ENCODE measurements at regions not wholly inside any gene's neighbourhood (a gene's known extent, or its start where the extent isn't known, plus 50 kb on each side); places are given as distances from the start of the nearest gene placed in this dataset.
"Not testable (repeated sequence)": the region's sequence is repeated elsewhere in the genome, so short reads cannot be mapped to it uniquely, and the experiment has no call there.

DNA sequence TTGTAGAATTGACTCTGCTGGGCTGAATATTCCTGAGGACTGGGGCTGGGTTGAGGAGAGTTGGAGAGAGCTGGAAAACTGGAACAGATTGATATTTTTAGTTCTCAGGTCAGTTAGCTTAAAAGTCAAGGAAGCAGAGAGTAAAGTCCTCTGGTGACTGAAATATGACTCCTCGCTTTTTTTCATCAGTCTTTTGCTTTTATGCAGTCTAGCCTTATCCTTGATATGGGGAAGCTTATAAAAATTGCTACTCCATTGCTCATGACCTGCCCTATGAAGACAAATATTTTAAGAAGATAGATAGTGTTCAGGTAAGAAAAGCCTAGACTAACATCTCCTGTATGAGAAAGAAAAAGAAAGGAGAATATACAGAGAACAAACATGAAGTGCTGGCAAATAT is 152.7 kb downstream of the C4orf33 start:
- no peak overlapping the region for H3K27ac ChIP-seq
- TF ChIP-seq, protein P1, sequence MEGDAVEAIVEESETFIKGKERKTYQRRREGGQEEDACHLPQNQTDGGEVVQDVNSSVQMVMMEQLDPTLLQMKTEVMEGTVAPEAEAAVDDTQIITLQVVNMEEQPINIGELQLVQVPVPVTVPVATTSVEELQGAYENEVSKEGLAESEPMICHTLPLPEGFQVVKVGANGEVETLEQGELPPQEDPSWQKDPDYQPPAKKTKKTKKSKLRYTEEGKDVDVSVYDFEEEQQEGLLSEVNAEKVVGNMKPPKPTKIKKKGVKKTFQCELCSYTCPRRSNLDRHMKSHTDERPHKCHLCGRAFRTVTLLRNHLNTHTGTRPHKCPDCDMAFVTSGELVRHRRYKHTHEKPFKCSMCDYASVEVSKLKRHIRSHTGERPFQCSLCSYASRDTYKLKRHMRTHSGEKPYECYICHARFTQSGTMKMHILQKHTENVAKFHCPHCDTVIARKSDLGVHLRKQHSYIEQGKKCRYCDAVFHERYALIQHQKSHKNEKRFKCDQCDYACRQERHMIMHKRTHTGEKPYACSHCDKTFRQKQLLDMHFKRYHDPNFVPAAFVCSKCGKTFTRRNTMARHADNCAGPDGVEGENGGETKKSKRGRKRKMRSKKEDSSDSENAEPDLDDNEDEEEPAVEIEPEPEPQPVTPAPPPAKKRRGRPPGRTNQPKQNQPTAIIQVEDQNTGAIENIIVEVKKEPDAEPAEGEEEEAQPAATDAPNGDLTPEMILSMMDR (conservative IDR thresholded peaks at IDR 0.05) = no peak

DNA sequence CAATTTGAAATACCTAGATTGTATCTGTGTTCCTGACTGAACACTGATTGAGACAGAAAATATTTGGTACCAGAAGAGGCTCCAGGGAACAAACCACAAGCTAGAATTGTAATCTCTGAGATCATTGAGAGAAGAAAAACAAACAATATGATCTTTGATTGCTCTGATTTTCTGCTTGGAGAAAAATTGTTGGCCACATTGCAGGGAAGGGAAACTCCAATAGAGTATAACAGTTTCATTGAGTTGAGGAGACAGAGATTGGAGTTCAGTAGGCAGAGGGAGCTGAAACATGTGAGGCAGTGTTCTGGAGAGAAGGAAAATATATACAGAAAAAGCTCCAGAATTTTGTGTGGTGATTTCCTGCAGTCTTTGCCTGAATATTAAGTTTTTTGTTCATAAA is 158.2 kb downstream of the C4orf33 start:
- TF ChIP-seq, protein P1 (conservative IDR thresholded peaks at IDR 0.05) = no peak
- H3K27ac ChIP-seq = no peak overlapping the region

DNA sequence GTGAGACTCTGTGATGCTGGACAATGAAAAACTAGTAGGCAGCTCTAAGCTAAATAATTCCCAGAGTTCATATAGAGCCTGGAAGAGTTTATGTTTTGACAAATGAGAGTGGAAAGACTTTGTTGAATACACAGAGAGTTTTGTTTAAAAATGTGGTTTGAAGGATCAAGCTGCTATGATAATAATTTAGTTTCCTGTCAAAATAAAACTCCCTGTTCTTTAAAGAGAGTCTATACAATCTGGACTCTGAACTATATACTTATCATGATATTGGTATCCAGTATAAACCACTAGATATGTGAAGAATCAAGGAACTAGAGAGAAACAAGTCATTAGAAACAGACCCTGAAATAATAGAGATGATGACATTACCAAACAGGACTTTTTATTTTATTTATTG is 158.6 kb downstream of the C4orf33 start:
- TF ChIP-seq, protein P1 (conservative IDR thresholded peaks at IDR 0.05) = no peak
- no peak overlapping the region for H3K27ac ChIP-seq

DNA sequence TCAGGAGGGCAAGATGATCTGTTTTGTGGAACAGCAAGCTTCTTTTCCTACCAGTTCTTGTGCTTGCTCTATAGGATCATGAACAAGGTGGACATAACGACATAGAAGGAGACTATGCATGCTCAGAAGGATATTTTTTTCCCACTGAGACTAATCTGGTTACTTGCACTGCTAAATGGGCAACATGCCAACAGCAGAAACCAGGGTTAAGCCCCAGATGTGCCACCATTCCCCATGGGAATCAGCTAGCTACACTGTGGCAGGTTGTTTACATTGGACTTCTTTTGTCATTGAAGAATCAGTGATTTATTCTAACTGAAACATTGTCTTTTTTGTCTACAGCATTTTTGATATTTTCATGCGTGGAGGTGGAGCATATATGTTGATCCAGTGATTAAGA is 165.6 kb downstream of the C4orf33 start:
- H3K27ac ChIP-seq = no peak overlapping the region
- TF ChIP-seq, protein P1 (conservative IDR thresholded peaks at IDR 0.05) = no peak

DNA sequence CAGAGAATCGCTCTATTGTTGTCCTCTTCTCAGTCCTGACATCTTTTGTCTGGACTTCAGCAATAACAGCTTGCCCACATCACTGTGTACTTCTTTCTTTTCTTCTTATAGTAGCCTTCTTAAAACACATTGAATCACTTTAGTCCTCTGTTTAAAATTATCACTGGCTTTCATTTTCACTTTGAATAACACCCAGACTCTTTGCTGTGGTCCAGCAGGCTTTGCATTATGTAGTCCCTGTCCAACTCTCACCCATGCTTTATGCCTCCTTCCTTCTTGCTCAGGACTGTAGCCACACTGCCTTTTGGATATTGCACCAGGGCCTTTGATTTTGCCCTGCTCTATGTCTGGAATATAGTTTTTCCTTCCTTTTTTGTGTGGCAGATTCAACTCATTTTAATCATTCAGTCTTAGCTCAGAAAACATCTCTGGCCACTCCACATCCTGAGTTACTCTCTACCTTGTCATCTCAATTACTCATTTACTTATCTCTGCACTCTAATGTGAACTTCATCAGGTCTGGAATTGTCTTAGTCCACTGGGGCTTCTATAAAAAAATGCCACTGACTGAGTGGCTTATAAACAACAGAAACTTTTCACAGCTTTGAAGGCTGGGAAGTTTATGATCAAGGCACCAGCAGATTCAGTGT is 168.2 kb downstream of the C4orf33 start:
- H3K27ac ChIP-seq = no peak overlapping the region
- TF ChIP-seq, protein P1 (conservative IDR thresholded peaks at IDR 0.05) = no peak

DNA sequence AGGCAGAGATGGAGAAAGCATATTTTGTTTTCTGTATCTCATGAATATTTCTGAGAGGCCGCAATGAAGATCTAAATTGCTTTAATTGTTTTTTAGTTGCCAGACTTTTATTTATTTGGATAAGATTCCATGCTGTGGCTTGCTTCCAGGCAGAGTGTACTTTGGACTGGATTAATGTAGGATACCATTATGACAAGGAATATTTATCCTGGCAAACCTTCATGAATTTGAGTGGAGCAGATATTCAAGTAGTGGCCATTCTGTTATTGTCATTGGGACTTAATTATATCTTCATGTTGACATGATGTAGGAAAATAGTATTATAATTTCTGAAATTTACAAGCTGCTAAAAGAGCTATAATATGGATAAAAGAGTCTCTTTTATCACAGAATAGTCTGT is 182.9 kb downstream of the C4orf33 start:
- no peak overlapping the region for H3K27ac ChIP-seq
- TF ChIP-seq, protein P1 (conservative IDR thresholded peaks at IDR 0.05) = no peak

DNA sequence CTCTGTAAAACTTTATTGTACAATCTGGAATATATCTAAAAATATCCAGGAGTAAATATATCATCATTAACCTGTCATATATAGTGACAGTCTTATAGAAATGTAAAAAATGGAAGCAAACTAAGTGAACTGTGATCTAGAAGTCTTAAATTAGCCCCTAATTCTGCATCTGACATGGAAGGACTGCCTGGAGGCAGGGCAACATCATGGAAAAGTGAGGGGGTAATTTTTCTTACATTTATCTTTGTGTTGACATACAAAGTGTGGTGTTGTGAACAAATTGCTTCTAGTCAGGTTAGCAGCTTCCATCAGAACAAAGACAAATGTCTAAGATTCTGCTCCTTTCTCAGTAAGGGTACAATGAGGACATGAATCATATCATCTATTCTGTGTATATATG is 186.3 kb downstream of the C4orf33 start:
- TF ChIP-seq, protein P1 (conservative IDR thresholded peaks at IDR 0.05) = no peak
- H3K27ac ChIP-seq = no peak overlapping the region

DNA sequence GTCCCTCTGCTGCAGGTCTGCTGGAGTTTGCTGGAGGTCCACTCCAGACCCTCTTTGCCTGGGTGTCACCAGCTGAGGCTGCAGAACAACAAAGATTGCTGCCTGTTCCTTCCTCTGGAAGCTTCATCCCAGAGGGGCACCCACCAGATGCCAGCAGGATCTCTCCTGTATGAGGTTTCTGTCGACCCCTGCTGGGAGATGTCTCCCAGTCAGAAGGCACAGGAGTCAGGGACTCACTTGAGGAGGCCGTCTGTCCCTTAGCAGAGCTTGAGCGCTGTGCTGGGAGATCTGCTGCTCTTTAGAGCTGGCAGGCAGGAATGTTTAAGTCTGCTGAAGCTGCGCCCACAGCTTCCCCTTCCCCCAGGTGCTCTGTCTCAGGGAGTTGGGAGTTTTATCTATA is 196.2 kb downstream of the C4orf33 start:
- not testable (repeated sequence) for H3K27ac ChIP-seq

Data from VCaP (cell line).